Activated CD4-positive, alpha-beta T cell treated with anti-CD3 and anti-CD28 coated beads, Interleukin-2, amount 50 U/mL, for 48 hours (primary cell): ENCODE measurements at regions not wholly inside any gene's neighbourhood (a gene's known extent, or its start where the extent isn't known, plus 50 kb on each side); places are given as distances from the start of the nearest gene placed in this dataset.
"Not testable (repeated sequence)": the region's sequence is repeated elsewhere in the genome, so short reads cannot be mapped to it uniquely, and the experiment has no call there.

Source experiments
- DNase-seq, 2 experiments: peaks; one replicate each; pipeline ENCODE4 v3.0.0-alpha.2; 2020

DNA sequence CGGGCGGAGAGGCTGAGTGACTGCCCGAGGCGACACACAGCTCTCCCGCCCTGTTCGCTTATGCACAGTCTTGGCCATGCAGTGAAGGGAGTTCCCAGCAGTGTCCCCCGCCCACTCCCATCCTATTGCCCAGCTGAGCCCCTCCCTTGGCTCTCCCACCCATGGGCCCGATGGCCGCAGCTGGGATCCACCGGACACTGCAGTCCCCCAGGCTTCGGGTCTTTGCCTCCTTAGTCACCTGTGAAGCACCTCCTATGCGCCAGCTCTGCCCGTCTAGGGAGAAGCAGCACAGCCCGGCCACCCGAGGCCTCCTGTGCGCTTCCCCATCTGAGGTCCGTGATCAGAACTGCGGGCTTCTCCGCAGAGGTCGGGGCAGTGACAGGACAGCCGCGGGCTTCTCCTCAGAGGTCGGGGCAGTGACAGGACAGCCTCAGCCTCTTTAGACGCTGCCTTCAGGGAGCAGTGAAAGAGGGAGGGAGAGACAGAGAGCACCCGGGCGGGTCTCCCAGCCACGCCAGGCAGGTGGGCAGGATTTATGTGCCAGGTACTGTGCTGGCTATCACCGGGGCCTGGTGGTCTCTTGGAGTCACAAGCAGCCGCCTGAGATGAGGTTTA lies 143.1 kb downstream of the LAT start:
- DNase-seq: not testable (repeated sequence)

DNA sequence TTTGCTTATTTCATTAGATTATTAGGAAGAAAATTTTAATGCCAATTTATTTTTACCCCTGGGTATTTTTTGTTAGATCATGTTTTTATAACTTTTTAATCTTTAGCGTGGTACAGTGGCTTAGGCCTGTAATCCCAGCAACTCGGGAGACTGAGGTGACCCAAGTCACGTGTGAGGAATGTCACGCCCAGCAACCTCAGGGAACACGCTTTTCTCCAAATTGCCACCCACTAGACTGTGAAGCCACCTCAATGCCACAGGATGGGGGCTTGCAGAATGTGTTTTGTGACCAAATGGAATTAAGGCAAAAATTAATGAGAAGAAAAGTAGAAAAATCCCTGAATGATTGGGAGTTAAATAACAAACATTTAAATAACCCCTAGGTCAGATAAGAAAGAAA lies 141.8 kb downstream of the LAT start:
- no peak for DNase-seq

DNA sequence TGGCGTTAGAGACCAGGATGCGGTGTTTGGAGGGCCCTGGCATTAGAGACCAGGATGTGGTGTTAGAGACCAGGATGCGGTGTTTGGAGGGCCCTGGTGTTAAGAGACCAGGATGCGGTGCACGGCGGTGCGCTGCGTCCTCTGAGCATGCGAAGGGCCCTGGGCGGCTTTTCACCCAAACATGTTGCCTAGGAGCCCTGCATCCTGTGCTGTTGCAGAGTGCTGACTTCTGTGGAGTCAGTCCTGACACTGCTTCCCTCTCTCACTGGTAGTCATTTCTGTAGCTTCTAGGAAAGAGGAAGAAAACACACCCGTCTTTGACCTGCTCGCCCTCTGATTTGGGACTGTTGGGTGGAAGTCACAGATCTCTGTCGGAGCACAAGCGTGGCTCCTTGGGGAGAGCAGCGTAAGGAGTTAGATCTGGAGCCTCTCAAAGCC lies 141.2 kb downstream of the LAT start:
- DNase-seq: no peak

DNA sequence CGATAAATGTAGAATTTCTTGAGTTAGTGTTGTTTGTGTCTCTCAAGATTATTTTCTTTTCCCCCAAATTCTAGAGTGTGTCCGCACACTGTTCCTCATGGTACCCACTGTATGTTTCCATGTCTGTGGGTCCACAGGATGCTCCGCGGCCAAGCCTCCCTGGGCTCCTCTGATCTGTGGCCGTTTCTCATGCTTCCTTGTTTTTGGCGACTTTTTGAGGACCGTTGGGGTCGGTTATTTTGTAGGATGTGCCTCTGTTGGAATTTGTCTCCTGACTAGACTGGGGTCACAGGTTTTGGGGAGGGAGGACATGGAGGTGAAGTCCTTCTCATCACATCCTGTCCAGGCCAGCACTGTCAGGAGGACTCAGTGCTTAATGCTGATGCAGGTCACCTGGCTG lies 140.0 kb downstream of the LAT start:
- no peak for DNase-seq

DNA sequence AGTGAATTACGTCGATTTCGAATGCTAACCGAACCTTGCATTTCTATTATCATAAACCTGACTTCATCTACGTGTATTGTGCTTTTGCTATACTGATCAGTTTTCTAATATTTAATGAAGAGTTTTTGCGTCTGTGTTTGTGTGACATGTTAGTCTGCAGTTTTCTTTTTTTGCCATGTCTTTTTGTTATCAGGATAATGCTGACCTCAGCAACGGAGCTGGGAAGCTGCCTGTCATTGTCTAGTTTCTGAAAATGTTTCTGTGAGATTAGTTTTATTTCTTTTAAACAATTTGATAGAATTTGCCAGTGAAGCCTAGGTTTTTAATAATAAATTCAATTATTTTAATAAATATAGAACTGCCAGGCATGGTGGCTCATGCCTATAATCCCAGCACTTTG lies 139.3 kb downstream of the LAT start:
- not testable (repeated sequence) for DNase-seq

DNA sequence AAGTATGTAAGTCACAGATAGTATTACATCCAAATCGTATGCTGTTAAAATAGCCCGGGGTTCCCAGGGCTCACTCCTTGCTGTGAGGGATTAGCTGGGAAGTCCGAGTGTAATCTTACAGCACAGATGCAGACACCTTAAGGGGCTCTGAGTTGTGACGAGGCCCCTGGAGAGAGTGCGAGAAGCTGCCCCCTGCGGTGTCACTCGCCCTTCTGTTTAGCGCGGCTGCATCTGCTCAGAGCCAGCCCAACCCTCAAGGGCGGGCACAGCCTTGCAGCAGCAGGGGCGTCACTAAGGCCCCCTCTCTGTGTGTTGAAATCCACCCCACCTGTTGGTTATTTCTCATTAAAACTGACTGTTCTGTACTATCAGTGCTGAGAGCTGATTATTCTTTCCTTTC lies 135.8 kb downstream of the LAT start:
- not testable (repeated sequence) for DNase-seq

DNA sequence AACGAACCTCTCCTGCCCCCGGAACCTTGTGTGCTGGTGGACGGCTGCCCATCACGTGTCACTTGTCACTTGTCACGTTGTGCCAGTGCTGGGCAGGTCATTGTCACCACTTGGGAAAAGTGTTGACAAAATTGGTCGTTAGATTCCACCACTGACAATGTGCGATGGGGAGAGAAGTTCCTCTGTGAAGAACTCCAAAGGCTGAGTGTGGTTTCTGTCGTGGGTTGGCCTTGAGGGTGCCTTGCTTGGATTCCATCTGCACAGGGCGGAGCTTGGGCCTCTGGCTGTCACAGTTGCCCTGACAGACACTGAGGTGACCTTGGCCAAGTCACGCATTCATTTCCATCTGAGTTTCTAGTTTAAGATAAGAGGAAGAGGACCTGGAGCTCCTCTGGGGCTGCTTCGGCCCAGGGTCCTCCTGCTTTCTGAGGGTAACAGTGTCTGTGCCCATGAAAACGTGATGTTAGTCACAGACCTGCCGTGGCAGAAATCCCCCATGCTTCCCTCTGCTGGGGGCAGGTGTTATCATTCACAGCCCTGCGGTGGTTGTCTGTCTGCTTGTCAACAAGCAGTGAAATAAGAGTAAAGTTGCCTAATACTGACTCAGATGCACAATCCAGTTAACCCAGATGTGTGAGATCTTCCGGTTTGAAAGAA lies 133.6 kb downstream of the LAT start:
- not testable (repeated sequence) for DNase-seq

DNA sequence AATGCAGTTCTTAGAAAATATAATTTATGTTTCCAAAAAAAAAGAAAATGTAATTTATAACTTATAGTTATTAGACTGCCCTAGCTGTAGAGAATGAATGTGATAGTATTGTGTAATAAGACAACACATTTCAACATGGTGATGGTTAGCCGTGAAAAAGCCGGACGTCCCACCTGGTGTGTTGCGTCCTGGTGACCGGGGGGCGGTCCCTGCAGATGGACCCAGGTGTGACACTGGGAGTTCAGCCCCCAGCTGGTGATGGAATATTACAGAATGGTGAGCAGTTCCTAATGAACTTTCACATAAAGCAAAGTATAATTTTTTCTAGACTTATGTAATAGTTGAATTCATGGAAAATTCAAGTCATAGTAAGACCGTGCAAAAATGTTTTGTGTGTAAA lies 132.8 kb downstream of the LAT start:
- DNase-seq: no peak

DNA sequence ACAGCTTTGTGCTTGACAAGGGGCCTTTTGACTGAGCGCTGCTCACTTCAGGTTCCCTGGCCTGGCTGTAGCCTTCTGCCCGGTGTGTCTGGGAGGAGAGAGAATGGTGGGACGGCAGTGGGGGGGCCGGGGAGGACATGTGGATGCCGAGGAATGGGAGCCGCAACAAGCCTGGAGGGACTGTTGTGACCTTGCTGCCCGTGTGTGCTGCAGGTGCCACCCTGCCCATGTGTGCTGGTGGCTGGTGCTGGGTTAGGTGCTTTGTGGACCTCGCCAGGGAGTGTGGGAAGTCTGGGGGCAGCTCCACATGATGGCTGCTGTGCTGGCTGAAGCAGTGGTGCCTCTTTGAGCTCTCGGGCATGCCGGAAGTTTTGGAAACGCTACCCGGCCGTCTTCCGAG lies 132.1 kb downstream of the LAT start:
- DNase-seq: no peak

DNA sequence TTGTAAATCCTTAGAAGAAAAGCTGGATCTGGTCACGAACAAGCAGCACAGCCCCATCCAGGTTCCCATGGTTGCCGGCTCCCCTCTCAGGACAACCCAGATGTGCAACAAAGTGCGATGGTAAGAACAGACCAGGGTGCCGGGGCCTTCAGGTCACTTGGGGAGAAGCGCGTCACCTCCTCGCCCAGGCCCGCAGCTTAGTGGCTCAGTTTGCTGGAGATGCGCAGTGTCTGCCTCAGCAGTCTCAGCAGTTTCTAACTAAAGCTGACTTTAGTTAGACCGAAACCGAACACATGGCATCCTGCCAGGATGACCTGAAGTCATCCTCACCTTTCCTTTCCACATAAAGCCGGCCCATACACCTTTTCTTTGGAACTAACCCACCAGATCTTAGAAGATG lies 131.4 kb downstream of the LAT start:
- not testable (repeated sequence) for DNase-seq

DNA sequence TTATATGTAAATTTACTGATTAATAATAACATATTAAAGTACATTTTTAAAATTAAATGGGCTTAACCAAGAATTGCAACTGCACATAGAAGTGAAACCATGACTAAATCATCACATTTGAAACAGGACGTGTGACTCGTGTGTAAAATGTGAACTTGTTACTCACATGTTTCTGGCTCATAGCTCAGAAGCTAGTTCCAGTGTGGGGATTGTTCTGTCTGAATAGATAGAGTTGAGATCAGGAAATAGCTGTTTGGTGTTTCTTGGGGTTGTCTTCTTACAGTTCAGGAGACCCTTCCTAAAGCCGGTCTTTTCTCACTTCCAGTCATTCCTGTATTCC lies 130.9 kb downstream of the LAT start:
- not testable (repeated sequence) for DNase-seq

DNA sequence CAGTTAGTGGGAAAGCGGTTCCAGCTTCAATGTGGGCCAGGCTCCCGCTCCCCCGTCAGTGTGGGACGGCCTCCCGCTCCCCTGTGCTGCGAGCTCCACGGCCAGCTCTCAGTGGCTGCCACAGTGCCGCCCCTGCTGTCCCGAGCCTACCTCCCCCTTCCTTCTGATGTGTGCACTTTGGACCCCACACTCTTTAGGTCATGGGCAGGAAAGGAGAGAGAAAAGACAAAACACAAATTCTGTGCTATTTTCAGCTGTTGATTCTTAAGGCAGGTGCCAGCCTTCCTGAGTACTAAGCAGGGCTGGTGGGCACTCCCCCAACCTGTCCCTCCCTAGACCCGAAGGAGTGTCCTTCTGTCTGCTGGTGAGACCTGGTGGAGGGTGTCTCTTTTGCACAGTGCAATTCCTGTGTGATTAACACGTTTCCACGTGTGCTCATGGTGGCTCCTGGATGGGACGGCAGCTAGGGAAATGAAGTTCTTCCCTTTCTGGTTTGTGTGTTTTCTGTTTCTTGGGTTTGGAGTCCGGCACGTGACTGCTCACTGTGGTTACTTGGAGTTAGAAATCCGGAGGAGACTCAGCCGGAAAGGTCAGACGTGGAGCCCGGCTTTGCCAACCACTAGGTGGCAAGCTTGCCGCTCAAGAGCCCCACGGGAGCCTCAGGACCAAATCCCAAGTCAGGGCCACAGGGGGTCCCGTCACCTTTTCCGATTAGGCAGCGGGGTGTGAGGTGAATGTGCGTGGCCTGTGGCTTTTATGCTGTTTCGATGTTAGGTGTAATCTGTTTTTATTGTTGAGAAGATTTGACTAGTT lies 130.3 kb downstream of the LAT start:
- DNase-seq: peak; percentile 48 to 63

DNA sequence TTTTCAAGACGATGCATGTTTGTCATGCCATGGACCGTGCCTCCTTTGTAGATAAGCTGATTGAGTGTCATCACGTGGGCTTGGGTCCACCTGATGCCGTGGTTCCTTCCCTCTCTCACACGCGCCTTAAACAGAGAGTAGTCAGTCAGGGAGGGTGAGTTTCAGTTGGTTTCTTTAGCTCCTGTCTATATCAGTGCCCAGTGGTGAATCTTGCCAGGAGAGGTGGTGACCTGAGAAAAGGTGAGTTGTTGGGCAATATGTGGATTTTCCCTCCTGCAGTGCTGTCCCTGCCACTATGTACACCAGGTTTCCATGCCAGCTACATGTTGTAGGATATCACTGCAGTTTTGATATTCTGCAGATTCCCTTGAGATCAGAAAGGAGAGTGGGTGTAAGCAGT lies 129.7 kb downstream of the LAT start:
- DNase-seq: no peak

DNA sequence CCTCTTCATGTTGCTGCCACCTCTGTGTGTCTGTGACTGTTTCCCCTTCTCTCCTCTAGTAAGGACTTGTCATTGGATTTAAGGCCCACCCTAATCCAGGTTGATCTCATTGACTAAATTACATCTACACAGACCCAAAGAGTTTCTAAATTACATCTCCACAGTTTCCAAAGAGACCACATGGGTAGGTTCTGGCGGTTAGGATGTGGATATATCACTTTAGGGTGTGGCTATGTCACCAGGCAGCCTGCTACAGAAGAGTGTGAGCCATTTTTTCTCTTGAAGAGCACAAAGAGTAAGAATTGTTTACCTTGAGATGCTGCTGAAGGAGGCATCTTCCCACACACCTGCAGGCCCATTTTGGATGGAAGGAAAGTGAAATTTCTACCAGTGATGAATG lies 128.6 kb downstream of the LAT start:
- not testable (repeated sequence) for DNase-seq

DNA sequence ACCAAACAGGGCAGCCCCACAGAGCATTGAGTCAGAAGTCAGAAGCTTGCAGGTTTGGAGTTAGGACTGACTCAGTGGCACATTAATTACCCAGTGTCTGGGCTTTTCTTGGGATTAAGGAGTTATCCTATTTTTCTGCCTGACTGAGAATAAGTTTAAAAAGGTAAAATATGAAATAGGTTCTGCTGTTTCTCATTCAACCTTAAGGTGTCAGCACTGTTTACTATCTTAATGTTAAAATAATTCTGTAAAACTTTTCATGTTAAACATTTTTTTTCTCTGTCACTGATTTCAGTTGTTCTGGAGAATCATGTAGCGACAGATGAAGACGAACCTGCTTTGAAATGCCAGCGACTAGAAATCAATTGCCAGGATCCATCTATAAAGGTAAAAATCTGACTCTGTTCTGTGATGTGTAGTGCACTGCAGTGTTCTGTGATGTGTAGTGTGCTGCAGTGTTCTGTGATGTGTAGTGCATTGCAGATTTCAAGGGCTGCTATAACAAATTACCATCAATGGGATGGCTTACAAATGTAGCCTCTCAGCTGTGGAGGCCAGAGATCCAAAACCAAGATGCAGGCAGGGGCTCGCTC lies 128.0 kb downstream of the LAT start:
- DNase-seq: no peak

DNA sequence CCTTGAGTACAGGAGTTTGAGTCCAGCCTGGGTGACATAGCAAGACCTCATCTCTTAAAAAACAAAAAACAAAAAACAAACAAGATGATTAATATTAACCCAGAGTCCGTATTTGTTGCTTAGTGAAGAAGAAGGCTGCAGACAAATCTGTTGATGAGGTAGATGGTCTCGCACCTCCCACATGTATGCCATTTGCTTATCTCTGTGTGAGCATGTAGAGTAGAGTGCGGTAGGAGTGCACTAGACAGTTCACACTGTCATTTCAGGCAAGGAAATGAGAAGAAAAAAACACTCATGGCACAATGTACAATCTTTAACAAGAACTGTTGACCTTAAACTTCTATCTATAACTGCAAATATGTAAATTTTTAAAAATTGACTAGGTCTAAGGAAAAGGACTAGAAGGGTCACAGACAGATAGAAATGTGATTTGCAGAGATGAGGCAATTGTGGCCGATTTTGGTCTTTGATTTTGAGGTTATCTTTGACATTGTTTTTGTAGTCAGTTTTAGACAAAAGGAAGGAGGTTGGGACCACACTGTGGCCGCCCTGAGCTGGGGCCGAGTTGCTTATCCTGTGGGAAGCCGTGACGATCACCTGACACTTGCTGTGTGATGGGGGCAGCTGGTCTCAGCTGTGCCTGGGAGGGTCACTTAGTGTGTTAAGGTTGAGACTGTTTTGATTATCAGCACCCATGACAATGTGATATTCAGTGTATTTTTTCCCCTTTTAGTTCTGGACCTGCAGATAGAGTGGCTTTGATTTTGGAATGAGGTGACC lies 127.2 kb downstream of the LAT start:
- not testable (repeated sequence) for DNase-seq

DNA sequence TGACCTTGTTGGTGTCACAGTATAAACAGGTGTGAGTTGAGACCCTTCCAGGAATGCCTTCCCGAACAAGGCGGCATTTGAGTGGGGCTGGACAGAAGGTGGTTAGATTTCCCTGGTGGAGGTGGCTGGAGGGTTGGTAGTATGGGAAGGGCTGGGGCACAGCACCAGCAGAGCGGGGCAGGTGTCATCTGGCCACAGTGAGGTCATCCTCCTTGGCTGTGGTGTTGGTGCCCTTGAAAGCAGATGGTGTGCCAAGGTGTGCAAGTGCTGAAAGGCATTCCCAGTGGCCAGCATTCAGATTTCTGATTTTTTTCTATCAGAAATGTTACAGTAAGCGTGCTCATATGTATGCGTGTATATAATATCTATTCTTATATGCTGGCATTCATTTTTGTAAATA lies 126.6 kb downstream of the LAT start:
- no peak for DNase-seq

DNA sequence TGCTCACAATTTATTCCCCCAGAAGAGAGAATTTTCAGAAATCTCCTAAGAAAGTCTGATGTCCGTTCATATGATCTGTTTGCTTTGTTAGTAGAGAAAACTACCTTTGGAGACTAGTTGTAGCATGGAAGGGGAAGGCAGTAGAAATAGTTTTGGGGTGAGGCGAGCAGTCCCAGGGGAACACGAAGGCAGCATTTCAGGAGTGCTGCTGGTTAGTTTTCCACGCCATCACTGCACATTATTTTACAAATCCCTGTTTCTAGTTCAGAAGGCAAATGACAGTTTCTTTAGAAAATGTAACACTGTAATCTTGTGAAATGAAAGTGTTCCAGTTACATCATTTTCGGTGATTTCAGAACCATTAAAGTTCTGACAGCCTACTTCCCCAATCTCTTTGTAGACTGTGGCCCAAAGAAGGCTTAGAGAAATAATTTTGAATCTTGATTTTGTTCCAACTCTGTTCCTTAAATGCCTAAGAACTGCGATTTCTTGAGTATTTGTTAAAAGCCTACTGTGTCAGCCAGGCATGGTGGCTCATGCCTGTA lies 123.8 kb downstream of the LAT start:
- DNase-seq: not testable (repeated sequence)

DNA sequence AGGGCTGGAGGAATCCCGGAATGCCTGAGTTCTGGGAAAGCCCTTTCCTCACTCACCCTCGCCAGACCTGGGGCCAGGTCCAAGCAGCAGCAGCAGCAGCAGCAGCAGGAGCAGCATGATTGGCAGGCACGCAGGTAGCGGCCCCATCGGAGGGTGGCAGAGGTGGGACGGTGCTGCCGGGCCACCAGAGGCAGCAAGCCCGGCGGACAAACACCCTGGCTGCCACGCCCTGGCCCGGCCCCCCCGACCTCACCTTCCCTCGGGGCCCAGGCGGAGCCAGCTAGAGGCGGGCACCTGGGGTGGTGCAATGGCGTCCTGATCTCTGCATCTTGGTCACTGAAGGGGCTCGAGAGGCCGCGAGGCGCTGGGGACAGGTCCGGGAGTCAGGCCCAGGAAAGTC lies 122.4 kb downstream of the LAT start:
- no peak for DNase-seq

DNA sequence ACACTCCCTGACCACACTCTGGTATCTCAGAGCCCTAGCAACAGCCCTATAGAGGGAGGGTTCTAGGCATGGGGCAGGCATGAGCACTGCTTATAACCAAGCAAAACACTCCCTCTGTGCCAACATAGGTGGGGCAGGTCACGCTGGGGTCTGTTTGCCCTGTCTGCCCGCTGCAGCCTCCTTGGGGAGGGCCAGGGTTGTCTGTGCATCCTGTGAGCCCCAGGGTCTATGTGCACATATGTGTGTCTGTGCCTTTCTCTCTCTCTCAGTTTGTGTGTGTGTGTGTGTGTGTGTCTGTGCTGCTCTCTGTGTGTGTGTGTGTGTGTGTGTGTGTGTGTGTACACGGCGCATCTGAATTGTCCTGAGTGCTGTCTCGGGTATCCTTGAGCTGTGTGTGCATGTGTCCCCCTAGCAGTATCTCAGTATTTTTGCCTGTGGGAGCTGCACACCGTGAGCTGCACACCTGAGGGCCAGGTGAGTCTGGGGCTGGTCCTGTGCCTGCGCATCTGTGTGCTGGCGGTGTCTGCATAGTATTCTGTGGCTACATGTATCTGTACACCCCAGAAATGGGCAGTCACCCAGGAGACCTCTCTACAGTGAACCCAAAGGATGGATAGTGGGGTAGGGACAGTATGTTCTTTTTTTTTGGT lies 121.5 kb downstream of the LAT start:
- DNase-seq: not testable (repeated sequence)

DNA sequence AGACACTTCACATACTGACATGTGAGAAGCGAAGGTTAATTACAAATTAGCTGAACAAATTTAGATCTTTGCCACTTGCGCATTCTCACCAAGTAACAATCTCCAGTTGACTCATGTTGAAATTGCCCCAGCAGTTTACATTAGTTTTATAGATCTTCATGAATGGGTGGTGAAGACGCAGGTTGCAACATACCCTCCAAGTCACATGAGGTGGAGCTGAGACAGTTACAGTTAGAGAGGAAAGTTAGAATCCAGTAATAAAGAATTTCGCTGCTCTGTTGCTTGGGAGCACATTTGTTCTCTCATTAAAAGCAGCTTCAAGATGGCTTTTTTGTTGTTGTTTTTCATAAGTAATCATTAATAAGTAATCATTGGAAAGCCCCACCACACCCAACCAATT lies 119.7 kb downstream of the LAT start:
- not testable (repeated sequence) for DNase-seq

DNA sequence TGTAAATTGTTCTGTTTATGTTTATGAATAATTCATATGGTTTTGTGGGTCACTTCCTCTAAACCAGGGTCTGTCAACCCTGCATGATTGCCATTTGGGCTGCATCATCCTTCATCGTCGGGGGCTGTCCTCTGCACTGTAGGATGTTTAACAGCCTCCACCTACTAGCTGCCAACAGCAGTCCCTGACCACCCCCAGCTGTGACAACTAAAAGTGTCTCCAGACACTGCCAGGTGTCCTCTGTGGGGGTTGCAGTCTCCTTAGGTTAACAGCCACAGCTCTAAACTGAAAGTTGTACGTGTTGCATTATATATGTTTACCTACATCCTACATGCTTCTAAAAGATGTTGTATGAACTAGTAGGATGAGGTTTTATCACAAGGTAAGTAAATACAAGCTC lies 113.1 kb downstream of the LAT start:
- not testable (repeated sequence) for DNase-seq
